Mesothelial cell of epicardium (in vitro differentiated cells): ENCODE measurements at regions not wholly inside any gene's neighbourhood (a gene's known extent, or its start where the extent isn't known, plus 50 kb on each side); places are given as distances from the start of the nearest gene placed in this dataset.

ENCODE experiments used
- DNase-seq, 2 experiments: peaks; one replicate each; pipeline ENCODE4 v3.0.0; 2021; ENCODE audit warnings: low spot score in 2 of 2; ENCODE audit not compliant: unreplicated experiment in 2 of 2
- H3K27ac Mint-ChIP-seq: 2 replicates; pipeline ENCODE4 v1.8.0; 2021; ENCODE audit warnings: mixed read lengths
- H3K27me3 Mint-ChIP-seq: 2 replicates; pipeline ENCODE4 v1.8.0; 2021; ENCODE audit warnings: low read depth, mixed read lengths
- H3K36me3 Mint-ChIP-seq: 2 replicates; pipeline ENCODE4 v1.8.0; 2021; ENCODE audit warnings: mixed read lengths
- H3K4me1 Mint-ChIP-seq: 2 replicates; pipeline ENCODE4 v1.8.0; 2021; ENCODE audit warnings: mixed read lengths
- H3K4me3 Mint-ChIP-seq: 2 replicates; pipeline ENCODE4 v1.8.0; 2021; ENCODE audit warnings: mild to moderate bottlenecking, moderate library complexity, mixed read lengths
- H3K9me3 Mint-ChIP-seq: 2 replicates; pipeline ENCODE4 v1.8.0; 2021; ENCODE audit warnings: mixed read lengths
- CTCF ChIP-seq: fragments of 200-600 bp; sonication (generic); IDR thresholded peaks from one replicate; pipeline ENCODE4 v1.5.0; 2021; ENCODE audit warnings: antibody characterized with exemption; ENCODE audit not compliant: unreplicated experiment

GRCh38 chr2:21757805-21758430, 634.1 kb downstream of the TDRD15 start:
- TF ChIP-seq CTCF, result no peak
- Mint-ChIP-seq H3K36me3 (no peaks in the 10 kb centered on the region), H3K4me3 (no peak overlapping the region), H3K9me3 (peaks cover 3% of the 10 kb centered on the region), H3K27ac (peak overlapping the region; percentile 7), H3K4me1 (peaks cover 16% of the 10 kb centered on the region), H3K27me3 (no peaks in the 10 kb centered on the region)
- DNase-seq, result no peak

GRCh38 chr2:21759819-21760218, 636.1 kb downstream of the TDRD15 start:
- no peak for DNase-seq
- Mint-ChIP-seq H3K36me3 (no peaks in the 10 kb centered on the region), H3K27me3 (no peaks in the 10 kb centered on the region), H3K9me3 (peaks cover 3% of the 10 kb centered on the region), H3K4me3 (no peak overlapping the region), H3K27ac (no peak overlapping the region), H3K4me1 (peaks cover 12% of the 10 kb centered on the region)
- TF ChIP-seq CTCF, result no peak

GRCh38 chr2:21761361-21761760, 637.6 kb downstream of the TDRD15 start:
- Mint-ChIP-seq H3K4me3 (no peak overlapping the region), H3K27ac (no peak overlapping the region), H3K36me3 (no peaks in the 10 kb centered on the region), H3K4me1 (peaks cover 12% of the 10 kb centered on the region), H3K9me3 (peaks cover 7% of the 10 kb centered on the region), H3K27me3 (no peaks in the 10 kb centered on the region)
- no peak for DNase-seq
- no peak for TF ChIP-seq CTCF

GRCh38 chr2:21763501-21763900, 639.7 kb downstream of the TDRD15 start:
- H3K36me3 Mint-ChIP-seq, result no peaks in the 10 kb centered on the region
- no peak overlapping the region for H3K27ac Mint-ChIP-seq
- H3K4me3 Mint-ChIP-seq, result no peak overlapping the region
- H3K27me3 Mint-ChIP-seq, result no peaks in the 10 kb centered on the region
- peaks cover 4% of the 10 kb centered on the region for H3K4me1 Mint-ChIP-seq
- TF ChIP-seq CTCF, result no peak
- H3K9me3 Mint-ChIP-seq, result peaks cover 5% of the 10 kb centered on the region
- no peak for DNase-seq

- H3K36me3 Mint-ChIP-seq, result no peaks in the 10 kb centered on the region
- no peak for TF ChIP-seq CTCF
- H3K9me3 Mint-ChIP-seq, result no peaks in the 10 kb centered on the region
- H3K27ac Mint-ChIP-seq, result no peak overlapping the region
- DNase-seq, result no peak
- no peak overlapping the region for H3K4me3 Mint-ChIP-seq
- no peaks in the 10 kb centered on the region for H3K27me3 Mint-ChIP-seq
- H3K4me1 Mint-ChIP-seq, result peaks cover 11% of the 10 kb centered on the region
Measured at GRCh38 chr2:21770787-21771186, 647.0 kb downstream of the TDRD15 start.

GRCh38 chr2:21772624-21773023, 648.9 kb downstream of the TDRD15 start:
- H3K36me3 Mint-ChIP-seq, result no peaks in the 10 kb centered on the region
- DNase-seq, result no peak
- H3K4me1 Mint-ChIP-seq, result peaks cover 11% of the 10 kb centered on the region
- no peak overlapping the region for H3K27ac Mint-ChIP-seq
- no peaks in the 10 kb centered on the region for H3K9me3 Mint-ChIP-seq
- H3K27me3 Mint-ChIP-seq, result no peaks in the 10 kb centered on the region
- TF ChIP-seq CTCF, result no peak
- no peak overlapping the region for H3K4me3 Mint-ChIP-seq
